ENCODE measurements at regions not wholly inside any gene's neighbourhood (a gene's known extent, or its start where the extent isn't known, plus 50 kb on each side); places are given as distances from the start of the nearest gene placed in this dataset.
"Not testable (repeated sequence)": the region's sequence is repeated elsewhere in the genome, so short reads cannot be mapped to it uniquely, and the experiment has no call there.

DNA sequence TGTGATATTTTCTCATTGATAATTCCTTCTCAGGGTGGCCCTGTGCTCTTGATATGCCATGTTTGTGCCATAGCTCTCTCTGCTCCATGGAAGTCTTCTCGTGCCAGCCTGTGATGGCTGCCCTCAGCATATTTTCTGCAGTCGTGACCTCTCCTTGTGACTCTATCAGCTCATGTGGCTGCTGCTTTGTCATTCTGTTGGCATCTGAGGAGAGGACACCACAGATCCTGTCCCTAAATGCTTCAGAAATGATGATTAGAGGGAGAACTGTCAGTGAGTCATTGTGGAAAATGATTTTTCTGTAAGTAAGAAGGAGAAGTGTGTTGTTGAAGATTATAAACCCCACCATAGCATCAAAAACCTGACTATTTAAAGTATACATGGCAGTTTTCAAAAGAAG, 286.0 kb downstream of the ADGRL2 start:
- FAIRE-seq, result no peak

DNA sequence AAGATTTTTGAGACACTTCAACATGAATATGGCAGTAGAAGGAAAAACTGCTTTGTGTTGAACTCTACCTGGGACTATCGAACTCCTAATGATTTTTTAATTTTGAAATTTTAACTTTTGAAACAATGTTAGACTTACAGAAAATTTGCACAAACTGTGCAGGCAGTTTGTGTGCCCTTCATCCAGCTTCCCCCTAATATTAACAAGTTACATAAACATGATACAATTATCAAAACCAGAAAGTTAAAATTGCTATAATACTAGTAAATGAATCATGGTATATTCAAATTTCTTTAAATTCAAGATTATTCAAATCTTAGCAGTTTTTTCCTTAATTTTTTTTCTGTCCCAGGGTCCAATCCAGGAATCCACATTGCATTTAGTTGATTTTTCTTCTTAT, 278.9 kb downstream of the ADGRL2 start:
- FAIRE-seq, result no peak

DNA sequence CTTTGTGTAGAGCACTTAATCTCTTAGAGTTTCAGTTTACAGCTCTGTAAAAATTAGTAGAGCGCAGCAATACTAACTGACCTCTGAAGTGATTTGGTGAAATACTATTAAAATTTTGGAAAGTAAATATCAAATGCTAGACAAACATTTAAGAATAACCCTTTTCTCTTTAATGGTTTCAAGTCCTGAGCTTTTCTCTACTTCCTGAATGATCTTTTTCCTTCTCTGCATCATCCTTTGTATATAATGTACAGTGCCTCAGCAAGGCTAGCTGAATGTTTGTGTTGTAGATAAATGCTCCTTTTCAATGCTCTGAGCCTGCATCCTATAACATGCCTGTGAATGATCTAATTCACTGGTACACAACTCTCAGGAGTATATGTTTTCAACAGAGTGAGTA, 272.9 kb downstream of the ADGRL2 start:
- FAIRE-seq, result no peak

DNA sequence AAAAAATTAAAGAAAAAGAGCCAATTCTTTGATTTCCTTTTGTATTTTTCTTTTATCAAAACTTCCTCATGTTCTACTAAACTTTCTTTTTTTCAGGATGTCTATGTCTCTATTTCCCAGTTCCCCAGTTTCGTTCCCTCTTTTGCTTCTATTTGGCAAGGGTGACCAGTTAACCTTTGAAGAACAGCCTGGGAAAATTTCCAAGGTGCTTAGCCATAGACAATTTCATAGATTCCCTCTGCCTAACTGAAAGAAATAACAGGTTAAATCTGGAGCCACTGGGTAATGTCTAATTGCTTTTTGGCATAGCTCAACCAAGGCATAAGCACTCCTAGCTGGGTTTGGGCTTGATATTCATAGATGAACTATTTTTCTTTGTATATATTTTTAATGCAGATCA, 272.3 kb downstream of the ADGRL2 start:
- no peak for FAIRE-seq

DNA sequence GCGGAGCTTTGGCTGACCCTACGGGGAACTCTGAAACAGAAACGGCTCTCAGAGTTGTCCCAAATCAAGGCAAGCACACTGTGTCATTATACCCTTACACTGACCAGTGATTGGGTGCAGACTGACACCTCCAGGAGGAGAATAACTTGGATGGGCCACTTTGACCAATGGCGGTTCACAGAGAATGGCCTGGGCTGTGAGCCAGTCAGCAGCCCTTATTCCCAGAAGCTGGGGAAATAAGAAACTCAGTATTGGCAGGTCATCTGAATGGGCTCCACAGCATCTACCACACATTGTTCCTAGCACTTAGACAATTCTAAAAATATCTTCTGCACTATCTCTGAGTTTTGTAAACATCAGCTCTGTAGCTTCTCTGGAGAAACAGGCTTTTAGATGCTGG, 265.2 kb downstream of the ADGRL2 start:
- no peak for FAIRE-seq

DNA sequence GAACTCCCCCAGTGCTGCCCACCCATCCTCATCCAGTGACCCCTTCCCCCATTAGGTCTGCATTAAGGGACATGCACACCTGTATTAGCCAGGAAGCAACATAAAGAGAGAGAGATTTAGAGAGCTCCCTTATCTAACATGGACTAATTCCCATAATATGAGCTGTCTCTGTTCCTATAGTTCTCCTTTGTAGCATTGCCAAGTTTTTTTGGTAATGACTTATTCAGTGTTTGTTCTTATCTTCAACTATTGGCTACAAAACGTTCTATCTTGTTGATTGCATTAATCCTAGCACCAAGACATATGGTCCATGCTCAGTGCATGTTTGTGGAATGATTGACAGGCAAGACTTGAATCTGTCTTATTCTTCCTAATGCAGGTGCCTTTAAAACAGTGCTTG, 264.0 kb downstream of the ADGRL2 start:
- FAIRE-seq, result no peak

DNA sequence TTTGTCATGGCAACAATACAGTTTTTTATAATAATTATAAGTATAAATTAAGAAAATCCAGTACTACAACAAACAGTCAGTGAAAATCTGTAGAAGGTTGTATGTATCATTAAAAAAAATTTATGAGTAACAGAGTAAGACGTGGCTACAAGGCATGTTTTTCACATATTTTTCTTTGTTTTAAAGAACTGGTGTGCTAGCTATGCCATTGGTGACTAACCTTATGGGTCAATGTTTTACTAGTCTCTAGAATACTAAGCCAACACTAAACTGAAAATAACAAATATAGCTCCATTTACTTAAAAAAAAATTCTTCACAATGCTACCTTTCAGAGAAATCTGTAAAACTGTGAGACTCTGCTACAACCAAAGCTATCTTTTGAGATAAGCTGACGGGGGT, 261.5 kb downstream of the ADGRL2 start:
- FAIRE-seq, result no peak

DNA sequence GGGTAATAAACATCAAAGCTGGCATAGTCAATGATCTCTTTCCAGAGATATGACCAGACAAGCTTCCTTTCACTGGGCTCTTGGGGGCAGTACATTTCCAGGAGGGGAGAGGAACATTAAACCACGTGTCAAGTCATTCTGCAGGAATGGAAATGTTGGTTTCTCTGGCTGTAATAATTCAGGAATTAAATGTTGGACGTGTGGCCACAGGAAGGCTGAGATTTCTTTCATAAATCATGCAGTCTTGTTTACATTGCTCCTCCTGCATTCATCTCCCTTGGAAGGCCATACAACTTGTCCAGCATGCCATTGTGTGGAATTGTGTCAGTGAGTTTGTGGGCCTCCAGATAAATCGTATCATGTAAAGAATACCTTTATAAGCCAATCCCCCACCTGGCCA, 259.2 kb downstream of the ADGRL2 start:
- FAIRE-seq, result no peak

DNA sequence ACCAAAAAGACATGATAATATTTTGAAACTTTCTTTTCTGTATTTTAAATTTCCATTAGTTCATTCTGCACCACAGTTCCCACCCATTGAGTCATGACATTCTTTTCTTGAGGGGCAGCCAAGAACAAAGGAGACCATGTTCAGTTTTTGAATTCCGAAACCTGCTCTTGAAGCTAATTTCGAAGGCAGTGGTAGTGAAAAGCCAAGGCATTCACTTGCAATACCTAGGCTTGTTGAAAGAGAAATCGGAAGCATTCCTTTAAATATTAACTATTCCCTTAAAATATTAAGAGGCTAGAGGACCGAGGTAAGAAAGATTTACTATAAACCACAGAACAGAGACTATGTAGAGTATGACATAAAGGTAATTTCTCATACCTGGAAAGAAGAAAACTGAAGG, 256.3 kb downstream of the ADGRL2 start:
- no peak for FAIRE-seq

DNA sequence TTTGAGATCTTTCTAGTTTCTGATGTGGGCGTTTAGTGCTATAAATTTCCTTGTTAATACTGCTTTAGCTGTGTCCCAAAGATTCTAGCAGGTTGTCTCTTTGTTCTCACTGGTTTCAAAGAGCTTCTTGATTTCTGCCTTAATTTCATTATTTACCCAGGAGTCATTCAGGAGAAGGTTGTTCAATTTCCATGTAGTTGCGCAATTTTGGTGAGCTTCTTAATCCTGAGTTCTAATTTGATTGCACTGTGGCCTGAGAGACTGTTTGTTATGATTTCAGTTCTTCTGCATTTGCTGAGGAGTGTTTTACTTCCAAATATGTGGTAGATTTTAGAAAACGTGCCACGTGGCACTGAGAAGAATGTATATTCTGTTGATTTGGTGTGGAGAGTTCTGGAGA, 254.6 kb downstream of the ADGRL2 start:
- FAIRE-seq, result not testable (repeated sequence)

DNA sequence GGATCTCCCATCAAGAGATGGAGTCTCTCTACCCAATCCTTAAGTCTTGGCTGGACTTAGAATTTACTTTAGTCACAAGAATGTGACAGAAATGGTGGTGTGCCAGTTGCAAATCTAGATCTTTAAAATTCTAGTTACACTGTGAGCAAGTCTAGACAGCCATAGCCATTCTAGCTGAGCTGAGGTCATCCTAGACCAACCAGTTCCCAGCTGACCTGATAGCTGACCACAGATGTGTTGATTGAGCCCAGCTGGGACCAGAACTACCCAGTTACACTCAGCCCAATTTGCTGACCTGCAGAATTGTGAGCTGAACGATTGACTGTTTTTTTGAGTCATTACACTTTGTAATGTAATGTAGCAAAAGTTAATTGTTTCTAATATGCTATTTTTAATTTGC, 251.8 kb downstream of the ADGRL2 start:
- FAIRE-seq, result no peak

DNA sequence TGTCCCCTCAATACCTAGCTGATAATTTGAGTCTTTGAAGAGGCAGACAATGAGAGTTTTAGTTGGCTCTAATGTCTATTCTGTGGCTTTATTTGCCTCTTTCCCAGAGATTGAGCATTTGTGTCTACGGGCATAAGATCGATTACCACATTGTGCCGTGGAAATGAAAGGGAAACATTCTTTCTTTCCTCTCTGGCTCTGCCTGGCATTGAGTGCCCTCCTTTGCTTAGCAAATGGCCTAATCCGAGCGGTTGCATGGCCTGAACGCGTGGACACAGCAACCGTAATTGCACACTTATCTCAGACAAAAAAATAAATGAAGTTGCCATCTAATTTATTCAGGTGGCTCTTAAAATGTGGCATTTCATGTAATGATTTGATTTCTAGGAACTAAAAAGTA, 247.9 kb downstream of the ADGRL2 start:
- FAIRE-seq, result no peak

DNA sequence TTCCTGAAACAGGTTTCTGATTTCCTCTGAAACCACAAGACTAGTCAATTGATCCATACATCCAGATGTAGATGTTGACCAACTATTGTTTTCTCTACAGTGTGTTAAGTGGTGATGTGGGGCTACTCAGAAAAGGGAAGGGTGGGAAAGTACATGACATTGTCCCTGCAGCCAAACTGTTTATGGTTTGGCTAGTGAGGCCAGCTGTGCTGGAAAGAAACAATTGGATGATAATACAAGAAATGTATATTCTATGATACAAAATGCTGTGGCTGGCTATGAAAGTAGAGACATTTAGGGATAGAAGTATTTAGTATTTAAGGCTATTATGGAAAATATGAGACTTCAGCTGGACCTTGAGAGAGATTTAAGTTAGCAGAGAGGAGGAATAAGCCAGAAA, 244.5 kb downstream of the ADGRL2 start:
- no peak for FAIRE-seq

DNA sequence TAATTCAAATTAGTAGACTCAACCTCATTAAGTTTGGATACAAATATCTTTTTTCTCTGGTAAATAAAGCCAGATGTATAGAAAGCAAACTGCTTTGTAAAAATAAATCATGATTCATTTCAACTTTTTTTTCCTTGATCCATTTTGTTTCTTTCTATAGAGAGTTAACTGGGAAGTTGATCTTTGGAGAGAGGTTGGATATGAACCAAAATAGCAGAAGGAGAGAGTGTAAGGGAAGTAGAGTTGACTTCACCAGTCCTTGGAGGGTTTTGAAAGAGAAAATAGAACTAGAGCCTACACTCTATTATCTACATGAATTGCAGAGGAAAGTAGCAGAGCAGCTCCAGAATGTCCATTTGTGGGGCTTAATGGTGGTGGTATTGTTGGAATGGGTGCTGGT, 243.8 kb downstream of the ADGRL2 start:
- FAIRE-seq, result no peak

DNA sequence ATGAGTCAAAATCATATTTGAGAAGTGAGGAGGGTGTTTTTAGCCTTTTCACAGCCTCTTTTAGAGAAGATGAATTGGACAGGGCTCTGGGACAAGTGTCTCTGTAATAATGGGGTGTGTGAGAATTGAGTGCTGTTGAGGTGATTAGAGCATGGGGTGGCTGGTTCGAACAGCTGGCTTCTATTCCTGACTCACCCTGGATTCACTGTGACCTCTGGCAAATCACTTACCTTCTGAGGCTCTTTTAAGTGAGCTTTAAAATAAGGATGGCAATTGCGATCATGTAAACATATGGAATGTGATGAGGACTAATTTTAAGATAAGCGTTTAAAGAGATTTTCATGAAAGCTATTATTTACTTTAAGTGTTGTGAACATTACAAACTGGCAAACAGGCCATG, 243.4 kb downstream of the ADGRL2 start:
- no peak for FAIRE-seq

DNA sequence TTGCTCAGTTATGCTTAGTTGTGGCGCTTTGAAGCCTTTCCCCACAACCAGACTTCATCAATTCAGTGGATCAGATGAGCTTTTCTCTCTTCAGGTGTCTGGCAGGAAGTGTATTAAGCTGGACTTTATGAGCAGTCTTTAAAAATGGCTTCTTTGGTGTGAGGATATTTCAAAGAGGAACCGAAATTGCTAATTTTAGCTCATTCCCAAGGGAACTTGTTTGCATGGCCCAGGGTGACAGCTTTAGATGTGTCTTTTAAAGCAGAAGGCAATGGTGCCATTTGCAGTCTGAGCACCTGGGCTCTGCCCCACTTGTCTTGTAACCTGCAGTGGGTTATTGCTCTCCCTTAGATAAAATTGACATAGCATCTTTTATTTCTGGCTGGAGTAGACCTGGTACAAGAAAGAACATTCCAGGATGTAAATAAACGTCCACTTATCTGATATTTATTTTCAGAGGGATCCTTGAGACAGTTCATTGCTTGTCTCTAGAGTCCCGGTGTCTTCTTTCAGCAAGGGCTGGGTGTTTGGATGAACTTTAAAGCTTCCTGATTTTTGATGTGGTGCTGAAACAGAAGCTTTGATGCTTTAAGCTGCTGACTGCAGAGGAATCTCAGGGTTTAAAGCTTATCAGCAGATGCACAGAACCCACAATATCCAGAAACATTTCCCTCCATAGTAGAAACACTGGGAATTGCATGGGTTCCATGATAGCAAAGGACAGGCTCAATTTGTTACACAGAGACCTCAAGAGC, 241.7 kb downstream of the ADGRL2 start:
- no peak for FAIRE-seq

Data from colon (tissue), 2 donors.